IMR-90 (cell line): ENCODE measurements at regions not wholly inside any gene's neighbourhood (a gene's known extent, or its start where the extent isn't known, plus 50 kb on each side); places are given as distances from the start of the nearest gene placed in this dataset.

ENCODE experiments used
- ATAC-seq: fragments of 200-7000 bp; cut with Tn5 transposase; 2 replicates; pipeline ENCODE4 v1.9.1; 2020; ENCODE audit warnings: low read depth, mild to moderate bottlenecking, moderate library complexity
- BruUV-seq: library from RNA; stranded (reverse); fragments of 400-500 nt; replicated peaks from 2 replicates; lab custom pipeline; 2021; lab: Mats Ljungman, UMichigan
- CTCF ChIA-PET: fragments of 300-600 bp; formaldehyde crosslinking; extraction: SDS; loops from one replicate; lab custom pipeline; 2021; ENCODE audit warnings: antibody characterized with exemption; lab: Yijun Ruan, JAX
- POLR2A ChIA-PET: fragments of 300-600 bp; sonication (Branson Sonifier 250); formaldehyde crosslinking; loops from one replicate; lab custom pipeline; 2022; ENCODE audit warnings: antibody characterized with exemption; ENCODE audit not compliant: unreplicated experiment; lab: Charles Lee
- DNase-seq: peaks from one replicate; pipeline ENCODE4 v3.0.0; 2013
- H2AFZ ChIP-seq: replicated peaks from 2 replicates; pipeline ENCODE3; 2013; ENCODE audit warnings: low read length, mild to moderate bottlenecking; ENCODE audit not compliant: poor library complexity
- H2AK5ac ChIP-seq: 2 replicates; pipeline ENCODE4 v1.6.1; 2013; ENCODE audit warnings: low read depth, low read length, inconsistent platforms
- H2AK9ac ChIP-seq: replicated peaks from 2 replicates; pipeline ENCODE3; 2013; ENCODE audit warnings: mild to moderate bottlenecking, low read depth, low read length, moderate library complexity; ENCODE audit not compliant: poor library complexity
- H2BK120ac ChIP-seq: 2 replicates; pipeline ENCODE4 v1.6.1; 2013; ENCODE audit warnings: low read depth, low read length, inconsistent platforms
- H2BK15ac ChIP-seq: 3 replicates; pipeline ENCODE4 v1.6.1; 2013; ENCODE audit warnings: low read depth, low read length, inconsistent platforms
- H2BK20ac ChIP-seq: 2 replicates; pipeline ENCODE4 v1.6.1; 2013; ENCODE audit warnings: low read depth, mild to moderate bottlenecking, inconsistent platforms, low read length, moderate library complexity
- H2BK5ac ChIP-seq: 2 replicates; pipeline ENCODE4 v1.6.1; 2013; ENCODE audit warnings: mild to moderate bottlenecking, low read depth, low read length, inconsistent platforms; ENCODE audit not compliant: poor library complexity, severe bottlenecking
- H3K14ac ChIP-seq: replicated peaks from 2 replicates; pipeline ENCODE4 v1.6.1; 2013; ENCODE audit warnings: low read depth, low read length, inconsistent platforms
- H3K18ac ChIP-seq: 2 replicates; pipeline ENCODE4 v1.6.1; 2013; ENCODE audit warnings: low read depth, low read length, control low read depth
- H3K23ac ChIP-seq: 2 replicates; pipeline ENCODE4 v1.6.1; 2013; ENCODE audit warnings: low read depth, low read length, inconsistent platforms
- H3K27ac ChIP-seq: 2 replicates; pipeline ENCODE4 v1.5.1; 2013; ENCODE audit warnings: mild to moderate bottlenecking, control low read depth, low read length; ENCODE audit not compliant: insufficient read depth
- H3K27me3 ChIP-seq: 2 replicates; pipeline ENCODE4 v1.6.1; 2013; ENCODE audit warnings: low read length; ENCODE audit not compliant: control insufficient read depth, insufficient read depth
- H3K36me3 ChIP-seq: 2 replicates; pipeline ENCODE4 v1.6.1; 2013; ENCODE audit warnings: low read length, mixed read lengths; ENCODE audit not compliant: control insufficient read depth, insufficient read depth
- H3K4ac ChIP-seq: 2 replicates; pipeline ENCODE4 v1.6.1; 2013; ENCODE audit warnings: low read depth, low read length, inconsistent platforms
- H3K4me1 ChIP-seq: 2 replicates; pipeline ENCODE4 v1.6.1; 2013; ENCODE audit warnings: low read length, mixed read lengths; ENCODE audit not compliant: control insufficient read depth, insufficient read depth
- H3K4me2 ChIP-seq: 2 replicates; pipeline ENCODE4 v1.6.1; 2013; ENCODE audit warnings: low read depth, mild to moderate bottlenecking, control low read depth, low read length, moderate library complexity
- H3K4me3 ChIP-seq: 2 replicates; pipeline ENCODE4 v1.5.1; 2013; ENCODE audit warnings: low read depth, mild to moderate bottlenecking, control low read depth, low read length, moderate library complexity; ENCODE audit not compliant: insufficient read depth
- H3K56ac ChIP-seq: 2 replicates; pipeline ENCODE4 v1.6.1; 2013; ENCODE audit warnings: low read length, inconsistent platforms; ENCODE audit not compliant: insufficient read depth; ENCODE audit errors: extremely low read depth
- H3K79me1 ChIP-seq, 2 experiments: 2 replicates each; pipeline ENCODE4 v1.6.1; 2013; ENCODE audit warnings: low read length in 2 of 2, inconsistent platforms in 1 of 2, low read depth in 1 of 2
- H3K9ac ChIP-seq: 2 replicates; pipeline ENCODE4 v1.6.1; 2013; ENCODE audit warnings: low read depth, low read length, control low read depth
- H3K9me1 ChIP-seq: 2 replicates; pipeline ENCODE4 v1.6.1; 2013; ENCODE audit warnings: low read length, inconsistent platforms; ENCODE audit not compliant: insufficient read depth
- H3K9me3 ChIP-seq: 2 replicates; pipeline ENCODE4 v1.6.1; 2013; ENCODE audit warnings: low read length; ENCODE audit not compliant: control insufficient read depth, insufficient read depth
- H4K20me1 ChIP-seq: 2 replicates; pipeline ENCODE4 v1.6.1; 2013; ENCODE audit warnings: low read length, inconsistent platforms; ENCODE audit not compliant: insufficient read depth
- H4K5ac ChIP-seq: 2 replicates; pipeline ENCODE4 v1.6.1; 2013; ENCODE audit warnings: mild to moderate bottlenecking, low read depth, low read length, control low read depth
- H4K8ac ChIP-seq, 2 experiments: 2 replicates each; pipeline ENCODE4 v1.6.1; 2013; ENCODE audit warnings: low read depth in 2 of 2, low read length in 2 of 2, control low read depth in 1 of 2, inconsistent platforms in 1 of 2
- H4K91ac ChIP-seq: 2 replicates; pipeline ENCODE4 v1.6.1; 2013; ENCODE audit warnings: low read depth, low read length, inconsistent platforms; ENCODE audit not compliant: insufficient read depth
- BHLHE40 ChIP-seq: fragments of 150-350 bp; IDR thresholded peaks from 2 replicates; pipeline ENCODE4 v1.6.1; 2016; ENCODE audit warnings: mild to moderate bottlenecking, low read depth, low read length
- CEBPB ChIP-seq: IDR thresholded peaks from 2 replicates; pipeline ENCODE4 v1.6.1; 2012; ENCODE audit warnings: low read depth, low read length, improper control_type of control experiment
- CHD1 ChIP-seq: IDR thresholded peaks from 2 replicates; pipeline ENCODE4 v1.6.1; 2012; ENCODE audit warnings: low read depth, low read length, improper control_type of control experiment
- FOS ChIP-seq: fragments of 150-350 bp; IDR thresholded peaks from 2 replicates; pipeline ENCODE4 v1.6.1; 2016; ENCODE audit warnings: low read depth, low read length
- MAFK ChIP-seq: IDR thresholded peaks from 2 replicates; pipeline ENCODE4 v1.6.1; 2012; ENCODE audit warnings: low read depth, low read length, improper control_type of control experiment
- MAZ ChIP-seq: IDR thresholded peaks from 2 replicates; pipeline ENCODE4 v1.6.1; 2012; ENCODE audit warnings: low read depth, mild to moderate bottlenecking, low read length, improper control_type of control experiment, moderate library complexity, borderline replicate concordance
- MXI1 ChIP-seq: IDR thresholded peaks from 2 replicates; pipeline ENCODE4 v1.6.1; 2012; ENCODE audit warnings: low read depth, mild to moderate bottlenecking, low read length, moderate library complexity, borderline replicate concordance
- POLR2A ChIP-seq: IDR thresholded peaks from 2 replicates; pipeline ENCODE4 v1.6.1; 2012; ENCODE audit warnings: mild to moderate bottlenecking, low read depth, low read length
- RAD21 ChIP-seq: IDR thresholded peaks from 2 replicates; pipeline ENCODE4 v1.6.1; 2012; ENCODE audit warnings: low read length, improper control_type of control experiment
- RCOR1 ChIP-seq: IDR thresholded peaks from 2 replicates; pipeline ENCODE4 v1.6.1; 2012; ENCODE audit warnings: mild to moderate bottlenecking, low read length, improper control_type of control experiment; ENCODE audit not compliant: insufficient replicate concordance
- RFX5 ChIP-seq: IDR thresholded peaks from 2 replicates; pipeline ENCODE4 v1.8.0; 2012; ENCODE audit warnings: low read depth, mild to moderate bottlenecking, low read length, moderate library complexity
- SMC3 ChIP-seq: fragments of 150-350 bp; IDR thresholded peaks from 2 replicates; pipeline ENCODE4 v1.6.1; 2016; ENCODE audit warnings: low read depth, mild to moderate bottlenecking, antibody characterized with exemption, low read length, moderate library complexity
- WGBS, 2 experiments: methylation state at CpG; one replicate each; pipeline versions ENCODE4 v1.1.5 to v1.1.7; 2013; ENCODE audit warnings: missing lambda C conversion rate in 2 of 2; ENCODE audit not compliant: insufficient read length in 1 of 2; ENCODE audit errors: extremely low coverage in 2 of 2; 5-methylcytosine and 5-hydroxymethylcytosine counted together
- dilution Hi-C: fragments of 300-500 bp; cut with HindIII; formaldehyde crosslinking; loops from one replicate; pipeline ENCODE4 v1.14.3; 2018; ENCODE audit warnings: low sequenced_read_pairs; ENCODE audit not compliant: unreplicated experiment
- in situ Hi-C: fragments of 300-500 bp; cut with MboI; formaldehyde crosslinking; loops from 3 replicates; pipeline ENCODE4 v1.14.3; 2019; ENCODE audit warnings: low sequenced_read_pairs, inconsistent platforms, mixed read lengths
- intact Hi-C: fragments of 100-400 bp; cut with micrococcal nuclease; formaldehyde crosslinking; loops from 2 replicates; pipeline ENCODE4 v1.10.0; 2022
- TF ChIP-seq, protein P1 (sequence below): fragments of 150-350 bp; IDR thresholded peaks from 2 replicates; pipeline ENCODE4 v1.6.1; 2016; ENCODE audit warnings: low read depth, mild to moderate bottlenecking, low read length, moderate library complexity, borderline replicate concordance
- TF ChIP-seq, protein P2 (sequence below): fragments of 150-350 bp; IDR thresholded peaks from 2 replicates; pipeline ENCODE4 v1.6.1; 2017; ENCODE audit warnings: mild to moderate bottlenecking, antibody characterized with exemption, low read length, low read depth
- TF ChIP-seq, protein P3 (sequence below): conservative IDR thresholded peaks from 2 replicates; pipeline ENCODE4 v1.5.1; 2012; ENCODE audit warnings: mild to moderate bottlenecking, low read depth, low read length, improper control_type of control experiment

DNA sequence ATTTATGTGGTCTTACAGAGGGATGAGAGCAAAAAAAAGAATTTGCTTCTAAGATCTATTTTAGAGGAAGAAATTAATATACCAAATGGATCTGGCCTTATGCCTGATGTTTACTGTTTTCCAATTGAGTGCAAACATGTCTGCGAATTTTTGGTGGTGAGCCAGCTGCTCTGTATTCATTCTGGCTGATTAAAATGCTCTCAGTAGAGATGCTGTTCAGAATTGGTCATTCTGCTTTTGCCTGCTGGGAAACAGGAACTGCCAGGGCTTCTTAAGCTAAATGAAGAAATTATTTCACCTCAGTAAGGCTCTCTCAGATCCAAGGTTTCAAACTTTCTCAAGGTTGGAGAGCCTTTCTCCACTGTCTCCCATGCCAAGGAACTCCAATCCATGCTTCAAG, 132.0 kb upstream of the SV2C start:
- Histone ChIP-seq H2BK5ac (no peak overlapping the region), H2AK9ac (no peak overlapping the region), H3K27ac (no peak overlapping the region), H3K56ac (no peak overlapping the region), H3K79me1 (no peaks in the 10 kb centered on the region), H3K4me3 (no peak overlapping the region), H3K36me3 (no peaks in the 10 kb centered on the region), H3K27me3 (no peaks in the 10 kb centered on the region), H3K9ac (no peak overlapping the region), H3K18ac (no peak overlapping the region), H3K23ac (no peak overlapping the region), H4K5ac (no peak overlapping the region), H3K14ac (no peak overlapping the region), H3K4me2 (no peak overlapping the region), H4K91ac (no peak overlapping the region), H2AK5ac (no peak overlapping the region), H4K8ac (no peak overlapping the region), H3K9me3 (peaks cover 3% of the 10 kb centered on the region; the same call in 1 of the 2 replicates), H3K4me1 (no peaks in the 10 kb centered on the region), H3K9me1 (no peaks in the 10 kb centered on the region), H4K20me1 (no peaks in the 10 kb centered on the region), H2BK15ac (no peak overlapping the region), H2AFZ (no peak overlapping the region), H2BK120ac (no peak overlapping the region), H3K4ac (no peak overlapping the region), H2BK20ac (no peak overlapping the region)
- DNase-seq (no peak), ATAC-seq (no peak)
- intact Hi-C loops (no loop called here), dilution Hi-C loops (no loop called here), in situ Hi-C loops (no loop called here)
- TF ChIP-seq SMC3 (no peak), POLR2A (no peak), BHLHE40 (no peak), RAD21 (no peak), CEBPB (no peak), MAFK (no peak), RCOR1 (no peak), RFX5 (no peak), FOS (no peak), CHD1 (no peak), MXI1 (no peak), MAZ (no peak)
- TF ChIP-seq, protein P1, sequence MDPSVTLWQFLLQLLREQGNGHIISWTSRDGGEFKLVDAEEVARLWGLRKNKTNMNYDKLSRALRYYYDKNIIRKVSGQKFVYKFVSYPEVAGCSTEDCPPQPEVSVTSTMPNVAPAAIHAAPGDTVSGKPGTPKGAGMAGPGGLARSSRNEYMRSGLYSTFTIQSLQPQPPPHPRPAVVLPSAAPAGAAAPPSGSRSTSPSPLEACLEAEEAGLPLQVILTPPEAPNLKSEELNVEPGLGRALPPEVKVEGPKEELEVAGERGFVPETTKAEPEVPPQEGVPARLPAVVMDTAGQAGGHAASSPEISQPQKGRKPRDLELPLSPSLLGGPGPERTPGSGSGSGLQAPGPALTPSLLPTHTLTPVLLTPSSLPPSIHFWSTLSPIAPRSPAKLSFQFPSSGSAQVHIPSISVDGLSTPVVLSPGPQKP = no peak
- TF ChIP-seq, protein P2, sequence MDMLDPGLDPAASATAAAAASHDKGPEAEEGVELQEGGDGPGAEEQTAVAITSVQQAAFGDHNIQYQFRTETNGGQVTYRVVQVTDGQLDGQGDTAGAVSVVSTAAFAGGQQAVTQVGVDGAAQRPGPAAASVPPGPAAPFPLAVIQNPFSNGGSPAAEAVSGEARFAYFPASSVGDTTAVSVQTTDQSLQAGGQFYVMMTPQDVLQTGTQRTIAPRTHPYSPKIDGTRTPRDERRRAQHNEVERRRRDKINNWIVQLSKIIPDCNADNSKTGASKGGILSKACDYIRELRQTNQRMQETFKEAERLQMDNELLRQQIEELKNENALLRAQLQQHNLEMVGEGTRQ = no peak
- TF ChIP-seq, protein P3, sequence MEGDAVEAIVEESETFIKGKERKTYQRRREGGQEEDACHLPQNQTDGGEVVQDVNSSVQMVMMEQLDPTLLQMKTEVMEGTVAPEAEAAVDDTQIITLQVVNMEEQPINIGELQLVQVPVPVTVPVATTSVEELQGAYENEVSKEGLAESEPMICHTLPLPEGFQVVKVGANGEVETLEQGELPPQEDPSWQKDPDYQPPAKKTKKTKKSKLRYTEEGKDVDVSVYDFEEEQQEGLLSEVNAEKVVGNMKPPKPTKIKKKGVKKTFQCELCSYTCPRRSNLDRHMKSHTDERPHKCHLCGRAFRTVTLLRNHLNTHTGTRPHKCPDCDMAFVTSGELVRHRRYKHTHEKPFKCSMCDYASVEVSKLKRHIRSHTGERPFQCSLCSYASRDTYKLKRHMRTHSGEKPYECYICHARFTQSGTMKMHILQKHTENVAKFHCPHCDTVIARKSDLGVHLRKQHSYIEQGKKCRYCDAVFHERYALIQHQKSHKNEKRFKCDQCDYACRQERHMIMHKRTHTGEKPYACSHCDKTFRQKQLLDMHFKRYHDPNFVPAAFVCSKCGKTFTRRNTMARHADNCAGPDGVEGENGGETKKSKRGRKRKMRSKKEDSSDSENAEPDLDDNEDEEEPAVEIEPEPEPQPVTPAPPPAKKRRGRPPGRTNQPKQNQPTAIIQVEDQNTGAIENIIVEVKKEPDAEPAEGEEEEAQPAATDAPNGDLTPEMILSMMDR = no peak
- POLR2A ChIA-PET = no interaction called here
- CTCF ChIA-PET = no interaction called here
- no TSS peak for BruUV-seq
- no CpG with 5 or more reads among the region's 1 CpG for WGBS, 2 experiments
